Lung microvascular endothelial cell (primary cell): ENCODE measurements at regions not wholly inside any gene's neighbourhood (a gene's known extent, or its start where the extent isn't known, plus 50 kb on each side); places are given as distances from the start of the nearest gene placed in this dataset.
"Not testable (repeated sequence)": the region's sequence is repeated elsewhere in the genome, so short reads cannot be mapped to it uniquely, and the experiment has no call there.

Experiments
- DNase-seq, 2 donors: peaks; one replicate each; pipeline versions ENCODE4 v3.0.0 to v3.0.0-alpha.2; 2010; ENCODE audit warnings: low read depth in 2 of 2

DNA sequence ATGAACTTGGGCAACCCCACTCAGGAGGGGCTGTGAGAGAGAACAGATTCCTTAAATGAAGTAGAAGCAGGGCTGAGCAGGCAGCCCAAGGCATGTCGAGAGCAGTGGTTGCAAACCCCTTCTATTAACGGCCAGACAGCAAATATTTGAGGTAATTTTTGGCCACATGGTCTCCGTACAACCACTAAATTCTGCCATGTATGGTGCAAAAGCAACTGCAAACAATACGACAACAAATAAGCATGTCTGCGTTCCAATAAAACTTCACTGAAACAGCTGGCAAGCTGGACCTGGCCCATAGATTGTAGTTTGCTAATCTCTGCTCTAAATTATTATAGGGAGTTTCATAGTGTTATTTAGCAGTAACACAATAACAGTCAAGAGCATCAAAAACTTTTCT, 217.0 kb upstream of the ZNF521 start:
- DNase-seq: no peak

DNA sequence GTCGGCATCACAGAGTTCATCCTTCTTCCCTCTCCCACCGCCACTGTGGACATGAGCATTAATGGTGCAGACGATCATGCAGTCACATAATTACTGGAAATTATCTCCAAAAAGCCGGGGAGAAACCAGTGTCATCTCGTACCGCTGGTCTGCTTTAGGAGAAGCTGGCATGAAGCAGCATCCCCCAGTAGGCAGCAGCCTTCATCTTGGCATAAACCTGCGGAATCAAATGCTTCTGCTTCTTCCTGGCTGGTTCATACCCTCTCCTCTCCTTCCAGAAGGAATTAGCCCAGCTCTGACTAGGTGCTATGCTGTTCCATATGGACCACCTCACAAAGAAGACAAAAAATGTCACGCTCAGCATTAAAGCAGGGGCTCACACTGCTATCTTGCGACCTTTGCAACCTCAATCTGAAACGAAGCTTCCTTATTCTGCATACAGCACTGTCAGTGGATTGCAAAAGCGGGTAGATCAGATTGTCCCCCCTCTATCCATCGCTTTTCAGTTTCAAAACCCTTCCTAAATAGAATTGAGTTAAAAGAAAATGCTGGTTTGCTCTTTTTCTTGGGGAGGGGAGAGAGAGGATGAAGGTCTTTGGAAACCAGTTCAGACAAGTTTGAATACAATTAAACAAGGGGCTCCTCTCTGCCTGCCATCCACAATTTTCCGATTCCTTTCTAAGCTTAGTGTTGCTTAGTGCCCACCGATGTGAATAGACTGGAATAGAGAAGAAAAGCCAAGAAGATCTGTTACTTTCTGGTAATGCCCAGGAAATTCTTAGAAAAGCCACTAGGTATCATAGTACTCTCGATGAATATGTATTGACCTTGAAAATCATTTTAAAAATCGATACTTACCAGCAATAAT, 212.1 kb upstream of the ZNF521 start:
- DNase-seq: no peak

DNA sequence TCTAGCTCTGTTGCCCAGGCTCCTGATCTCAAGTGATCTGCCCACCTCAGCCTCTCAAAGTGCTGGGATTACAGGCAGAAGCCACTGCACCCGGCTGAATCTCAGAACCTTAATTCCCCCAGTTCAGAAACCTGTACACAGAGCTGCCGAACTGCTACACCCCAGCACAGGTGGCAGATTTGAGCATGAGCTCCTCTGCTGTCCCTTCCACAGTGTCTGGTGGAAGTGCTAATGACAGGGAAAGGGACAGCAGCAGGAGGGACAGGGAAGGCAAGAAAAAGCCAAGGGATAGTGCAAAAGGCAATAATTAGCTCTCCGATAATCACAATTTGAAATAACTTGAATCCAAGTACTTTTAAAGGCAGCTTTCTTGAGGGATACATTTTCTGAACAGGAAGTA, 211.4 kb upstream of the ZNF521 start:
- DNase-seq: no peak

DNA sequence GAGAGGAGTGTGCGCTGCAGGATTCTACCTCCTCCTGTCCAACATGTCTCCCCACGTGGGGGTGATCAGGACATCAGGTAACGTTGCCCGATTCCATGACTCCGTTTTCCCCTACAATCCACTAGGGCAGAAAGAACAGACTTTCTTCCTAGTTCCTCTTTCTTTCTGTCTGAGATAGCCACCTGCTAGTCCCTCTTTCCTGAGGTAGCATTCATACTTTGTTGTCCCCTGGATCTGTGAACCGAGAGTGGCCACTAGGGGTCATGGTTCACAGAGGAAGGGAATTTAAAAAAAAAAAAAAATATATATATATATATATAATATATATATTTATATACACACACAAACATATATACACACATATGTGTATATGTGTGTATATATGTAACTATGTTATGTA, 210.0 kb upstream of the ZNF521 start:
- peak; percentile 2 to 53 for DNase-seq

DNA sequence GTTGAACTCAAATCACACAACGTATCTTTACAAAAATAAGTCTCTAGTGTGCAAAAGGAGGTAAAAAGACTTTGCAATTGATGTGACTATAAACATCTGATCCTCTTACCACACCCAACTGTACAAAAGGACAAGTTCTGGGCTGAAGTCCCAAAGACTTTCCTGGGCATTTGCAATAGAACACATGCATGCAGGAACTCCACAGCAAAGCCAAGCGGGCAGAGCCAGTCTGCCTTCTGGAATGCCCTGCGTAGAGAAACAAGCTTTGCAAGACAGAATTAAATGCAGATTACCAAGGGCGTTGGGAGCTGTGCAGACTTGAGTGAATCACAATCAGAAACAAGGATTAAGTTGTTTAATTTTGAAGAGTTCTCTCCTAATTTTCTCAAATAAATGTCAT, 208.4 kb upstream of the ZNF521 start:
- no peak for DNase-seq

DNA sequence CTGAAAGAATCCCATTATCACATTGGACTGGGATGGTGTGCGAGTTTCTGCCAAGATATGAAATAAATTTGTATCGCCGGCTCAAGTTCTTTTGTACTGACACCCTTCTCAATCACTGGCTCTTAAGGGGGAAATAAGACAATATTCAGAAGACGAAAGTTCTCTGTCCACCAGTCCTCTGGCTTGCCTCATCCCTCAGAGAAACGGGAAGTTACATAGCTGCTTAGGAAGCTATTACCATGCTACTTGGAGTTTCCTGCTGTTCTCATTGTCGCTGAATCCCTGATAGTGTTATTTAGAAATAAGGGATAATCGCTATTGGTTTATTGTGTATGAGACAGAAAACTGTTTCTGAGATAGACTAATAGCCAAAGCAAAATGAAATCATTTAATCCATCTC, 205.0 kb upstream of the ZNF521 start:
- DNase-seq: peak in 1 of 2 donors; percentile 16

DNA sequence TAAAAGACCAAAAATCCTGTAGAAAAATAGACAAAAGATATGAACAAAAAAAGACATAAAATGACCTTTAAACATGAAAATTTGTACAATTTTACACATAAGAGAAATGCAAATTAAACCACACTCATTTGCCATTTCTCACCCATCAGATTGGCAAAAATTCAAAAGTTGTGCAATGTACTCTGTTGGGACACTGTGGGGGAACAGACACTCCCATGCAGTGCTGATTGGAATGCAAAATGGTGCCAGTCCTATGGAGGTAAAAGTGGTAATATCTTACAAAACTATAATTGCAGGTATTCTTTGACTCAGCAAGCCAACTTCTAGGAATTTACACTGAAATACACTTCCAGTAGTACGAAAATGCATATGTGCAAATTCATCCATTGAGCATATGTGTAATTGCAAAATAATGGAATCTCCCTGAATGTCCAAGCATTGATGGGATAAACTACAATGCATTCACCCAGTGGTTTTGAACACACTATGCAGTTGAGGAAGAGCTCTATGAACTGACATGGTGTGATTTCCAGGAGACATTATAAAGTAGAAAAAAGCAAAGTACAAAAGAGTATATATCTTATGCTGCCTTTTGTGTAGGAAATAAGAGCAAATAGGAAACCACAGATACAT, 201.8 kb upstream of the ZNF521 start:
- no peak for DNase-seq

DNA sequence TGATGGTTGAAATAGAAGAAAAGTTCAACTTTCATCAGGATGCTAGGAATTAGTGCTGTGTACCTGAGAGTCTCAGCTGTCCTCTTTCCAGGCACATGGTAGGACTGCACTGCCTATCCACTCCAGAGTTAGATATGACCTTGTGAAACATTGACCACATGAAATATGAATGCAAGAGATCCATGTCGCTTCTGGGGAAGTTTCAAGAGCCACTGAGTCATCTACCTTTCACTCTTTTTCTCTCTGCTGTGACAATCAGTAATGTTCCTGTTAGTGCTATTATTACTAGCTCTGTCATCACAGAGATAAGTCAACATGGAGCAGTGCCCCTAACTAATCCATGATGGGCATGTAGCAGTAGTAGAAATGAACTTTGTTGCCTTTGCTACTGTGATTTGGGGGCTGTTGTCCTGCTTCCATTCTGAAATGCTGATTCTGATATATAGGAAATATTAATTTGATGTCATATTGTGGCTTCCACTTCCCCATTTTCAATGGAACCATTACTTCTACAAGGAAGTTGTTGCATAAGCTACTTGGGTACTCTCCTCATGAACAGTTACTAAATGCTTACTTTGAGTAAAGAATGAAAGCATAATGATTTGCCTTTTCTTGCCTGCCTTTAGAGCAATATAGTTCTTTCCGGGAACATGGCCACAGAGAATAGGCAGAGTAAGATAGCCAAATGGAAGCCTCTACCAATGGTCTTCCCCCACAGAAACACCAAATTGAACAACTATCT, 192.8 kb upstream of the ZNF521 start:
- no peak for DNase-seq

DNA sequence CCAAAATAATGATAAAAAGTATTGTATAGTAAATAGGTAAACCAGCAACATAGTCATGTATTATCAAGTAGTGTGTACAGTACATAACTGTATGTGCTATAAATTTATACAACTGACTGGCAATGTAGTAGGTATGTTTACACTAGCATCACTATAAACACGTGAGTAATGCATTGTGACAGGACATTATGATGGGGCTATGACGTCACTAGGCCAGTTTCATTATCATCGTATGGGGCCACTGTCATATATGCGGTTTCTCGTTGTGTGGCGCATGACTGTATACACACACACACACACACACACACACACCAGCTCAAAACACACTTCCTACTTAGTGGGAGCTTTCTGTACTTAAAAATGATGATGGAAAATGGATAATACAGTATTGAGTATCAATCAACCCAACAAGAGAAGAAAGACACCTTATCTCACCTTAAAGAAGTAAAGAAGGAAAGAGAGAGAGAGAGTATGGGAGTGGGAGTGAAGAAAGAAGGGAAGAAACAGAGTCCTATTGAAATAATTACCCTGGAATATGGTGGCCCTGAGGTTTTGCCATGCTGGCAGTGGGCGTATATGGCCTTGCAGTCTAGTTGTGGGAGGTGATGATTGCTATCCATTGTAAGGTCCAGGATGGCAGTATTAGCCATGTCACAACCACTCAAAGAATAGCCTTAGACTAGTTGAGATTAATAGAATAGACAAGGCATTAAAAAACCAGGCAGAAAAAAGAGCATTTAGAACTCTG, 186.4 kb upstream of the ZNF521 start:
- no peak for DNase-seq

DNA sequence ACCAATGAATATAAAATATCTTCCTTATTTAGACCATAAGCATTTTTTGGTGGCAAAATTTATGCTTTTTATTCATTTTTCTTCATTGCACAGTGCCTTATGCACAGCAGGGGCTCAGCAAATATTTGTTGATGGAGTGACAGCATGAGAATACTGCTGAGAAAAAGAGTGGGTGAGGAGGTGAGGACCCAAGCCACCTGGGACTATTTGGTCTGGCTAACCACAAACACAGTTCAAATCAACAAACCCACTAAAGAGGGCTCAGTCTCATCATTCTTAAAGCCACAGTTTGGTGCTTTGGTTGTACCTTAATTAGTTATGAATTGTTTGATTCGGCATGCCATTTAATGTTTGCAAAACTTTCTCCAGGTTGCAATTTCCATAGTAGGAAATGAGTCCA, 183.5 kb upstream of the ZNF521 start:
- DNase-seq: no peak

DNA sequence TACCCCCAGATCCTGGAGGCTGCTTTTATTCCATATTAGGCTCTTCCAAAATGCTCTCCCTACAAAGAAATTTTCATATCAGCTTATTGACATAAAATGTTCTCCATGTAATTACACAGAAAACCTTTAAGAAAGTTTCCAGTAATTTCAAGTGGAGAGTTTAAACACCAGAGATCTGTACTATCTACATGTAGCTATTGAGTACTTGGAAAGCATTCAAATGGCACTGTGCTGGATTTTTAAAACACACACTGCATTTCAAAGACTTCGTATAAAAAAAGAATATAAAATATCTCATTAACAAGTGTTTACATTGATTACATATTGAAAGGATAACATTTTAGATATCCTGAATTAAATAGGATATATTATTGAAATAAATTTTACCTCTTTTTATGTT, 182.4 kb upstream of the ZNF521 start:
- no peak for DNase-seq

DNA sequence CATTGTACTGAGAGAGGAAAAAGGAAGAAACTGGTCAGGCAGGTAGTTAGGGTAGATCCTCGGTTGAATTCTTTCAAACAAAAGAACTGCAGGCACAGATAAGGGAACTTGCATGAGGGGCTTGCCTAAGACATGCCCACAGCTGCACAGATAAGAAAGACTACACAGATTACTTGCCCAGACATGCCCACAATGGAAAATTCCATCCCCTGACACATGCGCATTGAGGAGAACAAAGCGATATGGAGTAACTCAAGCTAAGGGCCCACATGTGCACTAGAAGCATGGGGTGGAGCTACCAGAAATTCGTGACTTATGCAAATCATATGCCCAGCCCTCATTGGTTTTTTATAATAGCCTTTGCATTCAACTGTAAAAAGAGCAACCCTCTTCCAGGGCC, 181.3 kb upstream of the ZNF521 start:
- DNase-seq: no peak

DNA sequence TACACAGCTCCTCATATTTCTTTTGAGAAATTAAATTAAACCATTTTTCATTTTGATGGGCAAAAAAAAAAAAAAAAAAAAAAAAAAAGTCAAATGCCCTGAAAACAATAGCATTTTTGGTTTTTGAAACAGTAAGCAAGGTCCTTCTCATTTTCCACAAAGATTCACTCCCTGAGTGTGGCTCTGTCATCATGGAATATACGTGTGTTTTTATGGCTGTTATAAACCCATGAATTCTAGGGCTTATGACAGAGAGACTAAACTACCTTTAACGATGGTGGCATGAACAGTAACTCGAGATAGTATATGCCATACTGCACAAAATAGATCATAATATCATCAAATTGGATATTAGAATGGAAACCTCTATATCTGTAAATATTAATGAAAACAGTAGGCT, 179.2 kb upstream of the ZNF521 start:
- no peak for DNase-seq

DNA sequence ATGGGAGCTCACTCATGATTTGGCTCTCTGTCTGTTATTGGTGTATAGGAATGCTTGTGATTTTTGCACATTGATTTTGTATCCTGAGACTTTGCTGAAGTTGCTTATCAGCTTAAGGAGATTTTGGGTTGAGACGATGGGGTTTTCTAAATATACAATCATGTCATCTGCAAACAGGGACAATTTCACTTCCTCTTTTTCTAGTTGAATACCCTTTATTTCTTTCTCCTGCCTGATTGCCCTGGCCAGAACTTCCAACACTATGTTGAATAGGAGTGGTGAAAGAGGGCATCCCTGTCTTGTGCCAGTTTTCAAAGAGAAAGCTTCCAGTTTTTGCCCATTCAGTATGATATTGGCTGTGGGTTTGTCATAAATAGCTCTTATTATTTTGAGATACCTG, 173.8 kb upstream of the ZNF521 start:
- DNase-seq: not testable (repeated sequence)

DNA sequence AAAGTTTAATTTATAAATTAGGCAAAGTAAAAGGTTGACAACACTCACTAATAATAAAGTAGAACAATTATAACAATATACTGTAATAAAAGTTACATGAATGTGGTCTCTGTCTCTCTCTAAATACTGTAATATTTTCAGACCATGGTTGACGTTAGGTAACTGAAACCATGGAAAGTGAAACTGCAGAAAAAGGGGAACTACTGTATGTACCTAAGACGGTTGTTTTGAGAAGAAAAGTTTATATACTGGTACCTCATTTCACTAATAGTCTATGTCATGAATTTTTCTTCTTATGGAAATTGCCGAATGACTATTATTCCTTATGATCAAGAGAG, 166.7 kb upstream of the ZNF521 start:
- peak in 1 of 2 donors; percentile 17 for DNase-seq

DNA sequence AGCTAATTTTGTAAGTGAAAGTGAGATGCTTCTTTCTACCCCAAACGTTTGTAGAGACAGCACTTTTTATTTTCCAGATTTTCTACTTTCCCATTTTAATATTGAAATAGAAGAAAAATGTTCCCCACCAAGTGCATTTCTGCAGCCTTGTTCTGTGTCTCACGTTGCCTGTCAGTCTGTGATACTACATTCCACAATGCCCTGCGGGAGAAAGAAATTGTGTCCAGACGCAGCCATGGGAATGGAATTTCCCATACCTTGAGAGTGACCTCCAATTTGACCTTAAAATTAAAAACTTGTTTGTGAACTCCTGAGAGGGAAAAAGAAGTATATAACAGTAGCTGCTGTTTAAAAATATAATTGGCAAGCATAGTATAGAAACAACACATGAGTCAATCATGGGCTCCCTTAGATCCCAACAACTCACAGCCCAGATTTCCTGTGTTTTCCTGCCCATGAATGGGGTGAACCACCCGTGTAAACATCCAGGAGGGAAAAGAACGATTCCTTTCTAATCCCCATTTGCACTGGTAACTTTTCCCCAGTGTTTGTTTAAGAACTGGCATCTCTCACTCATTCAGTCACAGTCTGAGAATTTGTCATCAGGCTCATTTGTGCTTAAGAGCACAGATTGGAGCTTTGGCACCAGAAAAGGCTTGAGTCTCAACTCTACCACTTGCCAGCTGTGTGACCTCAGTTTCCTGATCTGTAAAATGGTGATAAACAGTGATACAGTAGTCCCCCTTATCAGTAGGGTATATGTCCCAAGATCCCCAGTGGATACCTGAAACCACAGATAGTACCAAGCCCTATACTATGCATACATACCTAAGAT, 166.1 kb upstream of the ZNF521 start:
- DNase-seq: peak; percentile 41 to 55

DNA sequence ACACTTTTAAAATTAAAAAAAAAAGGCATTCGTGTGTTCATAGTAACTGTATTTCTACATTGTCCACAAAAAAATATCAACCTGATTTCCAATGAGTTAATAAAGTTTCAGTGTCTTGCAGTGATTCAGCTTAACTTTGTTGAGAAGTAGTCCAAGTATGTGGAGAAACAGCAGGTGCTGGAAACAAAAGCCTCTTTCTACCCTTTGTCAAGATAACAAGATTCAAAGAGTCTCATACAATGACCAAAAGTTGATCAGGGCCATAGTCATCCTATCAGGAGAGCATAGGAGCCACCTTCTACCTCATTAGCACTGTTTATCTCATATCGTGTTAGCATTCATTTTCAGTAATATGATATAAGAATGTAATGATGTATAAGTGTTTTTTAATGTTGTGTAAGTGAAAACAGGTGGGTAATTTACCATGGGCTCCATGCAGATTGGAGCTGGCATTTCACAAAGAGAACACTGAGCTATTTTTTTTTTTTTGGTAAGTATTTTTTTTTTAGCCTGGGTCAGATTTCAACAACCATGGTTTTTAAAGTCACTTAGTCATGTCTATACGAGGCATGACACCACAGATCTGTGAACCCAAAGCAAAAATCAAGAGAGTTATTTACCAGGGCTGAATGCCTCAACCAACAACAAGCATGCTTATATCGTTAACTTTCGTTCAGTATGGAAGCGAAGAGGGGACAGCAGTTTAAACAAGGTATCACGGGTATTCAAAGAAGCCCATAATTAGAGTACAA, 165.0 kb upstream of the ZNF521 start:
- DNase-seq: no peak

DNA sequence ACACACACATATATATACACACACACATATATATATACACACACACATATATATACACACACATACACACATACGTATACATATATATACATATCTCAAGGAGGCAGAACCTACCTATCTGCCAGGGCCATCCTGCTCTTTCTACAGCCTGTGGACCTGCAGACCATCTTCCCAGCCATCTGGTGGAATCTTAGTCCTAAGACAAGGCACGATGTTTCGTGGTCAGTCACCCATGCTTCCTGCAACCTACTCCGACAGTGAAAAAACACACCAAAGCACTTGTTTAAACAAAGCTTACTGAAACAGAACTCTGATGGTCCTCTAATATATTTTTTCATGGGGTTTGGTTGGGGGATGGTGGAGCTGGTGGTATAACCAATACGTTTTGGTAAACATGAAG, 164.2 kb upstream of the ZNF521 start:
- DNase-seq: no peak

DNA sequence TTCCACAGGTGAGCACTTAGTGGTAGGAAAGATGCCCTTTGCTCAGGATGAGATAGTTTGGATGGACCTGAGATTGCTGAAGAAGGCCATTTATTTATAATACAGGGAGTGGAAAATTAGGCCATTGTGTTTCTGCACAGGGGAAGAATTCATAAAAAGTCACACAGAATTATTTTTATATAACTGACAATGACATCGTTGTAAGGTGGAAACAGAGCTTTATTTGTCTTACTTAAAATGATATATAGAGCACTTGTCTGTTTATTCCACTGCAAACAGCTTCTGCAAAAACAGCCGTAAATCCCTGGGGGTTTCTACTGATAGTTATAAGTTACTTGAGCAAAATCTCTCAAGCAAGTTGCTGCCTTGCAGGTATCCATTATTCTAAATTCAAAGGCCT, 158.1 kb upstream of the ZNF521 start:
- DNase-seq: no peak

DNA sequence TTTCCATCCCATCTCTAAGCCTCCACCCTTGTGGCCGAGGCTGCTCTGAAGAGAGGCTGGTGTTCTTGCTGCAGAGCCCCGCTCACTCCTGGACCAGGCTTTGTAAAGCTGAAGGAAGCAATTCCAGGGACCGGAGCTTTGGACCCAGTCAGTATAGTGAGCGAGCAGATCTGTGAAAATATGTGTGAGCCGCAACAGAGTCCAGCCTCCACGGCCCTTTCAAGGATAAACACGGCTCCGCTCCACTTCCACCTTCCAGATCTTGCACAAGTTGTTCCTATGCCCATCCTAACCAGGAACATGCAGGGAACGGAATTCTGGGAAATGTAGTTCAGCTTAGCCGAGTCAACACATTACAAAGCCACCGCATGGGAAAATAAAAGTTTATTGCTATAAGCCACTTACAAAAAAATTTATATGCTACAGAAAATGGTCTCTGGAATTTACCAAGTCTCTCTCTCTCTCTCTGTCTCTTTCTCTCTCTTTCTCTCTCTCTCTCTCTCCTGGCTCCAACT, 151.7 kb upstream of the ZNF521 start:
- peak; percentile 69 to 71 for DNase-seq
